Fibroblast of the aortic adventitia (primary cell): ENCODE measurements at regions not wholly inside any gene's neighbourhood (a gene's known extent, or its start where the extent isn't known, plus 50 kb on each side); places are given as distances from the start of the nearest gene placed in this dataset.

Source experiments
- DNase-seq: peaks from one replicate; pipeline ENCODE4 v3.0.0-alpha.2; 2010; ENCODE audit warnings: low read depth
- H3K4me3 ChIP-seq: 2 replicates; pipeline ENCODE4 v1.5.1; 2011; ENCODE audit warnings: low read depth, mild to moderate bottlenecking, control low read depth, low read length, moderate library complexity
- TF ChIP-seq, protein P1 (sequence below): IDR thresholded peaks from 2 replicates; pipeline ENCODE4 v1.5.1; 2011; ENCODE audit warnings: mild to moderate bottlenecking, low read length, control low read depth, inconsistent platforms; ENCODE audit not compliant: insufficient read depth

DNA sequence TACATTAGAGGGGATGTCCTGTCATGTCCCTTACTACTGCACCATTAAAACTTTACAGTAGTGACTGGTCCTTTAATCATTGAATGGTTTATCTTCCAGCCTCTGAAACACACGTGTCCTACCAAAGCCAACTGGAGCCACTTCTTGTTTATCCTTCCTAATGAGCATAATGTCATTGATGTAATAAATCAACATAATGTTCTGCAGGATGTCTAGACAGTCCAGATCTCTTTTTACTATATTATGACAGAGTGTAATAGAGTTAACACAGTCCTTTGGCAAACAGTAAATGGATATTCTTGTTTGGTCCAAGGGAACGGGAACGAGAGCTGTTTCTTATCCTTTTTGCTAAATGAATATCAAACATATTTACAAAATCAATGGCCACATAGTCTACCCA is 88.1 kb upstream of the PTPRD start:
- TF ChIP-seq, protein P1, sequence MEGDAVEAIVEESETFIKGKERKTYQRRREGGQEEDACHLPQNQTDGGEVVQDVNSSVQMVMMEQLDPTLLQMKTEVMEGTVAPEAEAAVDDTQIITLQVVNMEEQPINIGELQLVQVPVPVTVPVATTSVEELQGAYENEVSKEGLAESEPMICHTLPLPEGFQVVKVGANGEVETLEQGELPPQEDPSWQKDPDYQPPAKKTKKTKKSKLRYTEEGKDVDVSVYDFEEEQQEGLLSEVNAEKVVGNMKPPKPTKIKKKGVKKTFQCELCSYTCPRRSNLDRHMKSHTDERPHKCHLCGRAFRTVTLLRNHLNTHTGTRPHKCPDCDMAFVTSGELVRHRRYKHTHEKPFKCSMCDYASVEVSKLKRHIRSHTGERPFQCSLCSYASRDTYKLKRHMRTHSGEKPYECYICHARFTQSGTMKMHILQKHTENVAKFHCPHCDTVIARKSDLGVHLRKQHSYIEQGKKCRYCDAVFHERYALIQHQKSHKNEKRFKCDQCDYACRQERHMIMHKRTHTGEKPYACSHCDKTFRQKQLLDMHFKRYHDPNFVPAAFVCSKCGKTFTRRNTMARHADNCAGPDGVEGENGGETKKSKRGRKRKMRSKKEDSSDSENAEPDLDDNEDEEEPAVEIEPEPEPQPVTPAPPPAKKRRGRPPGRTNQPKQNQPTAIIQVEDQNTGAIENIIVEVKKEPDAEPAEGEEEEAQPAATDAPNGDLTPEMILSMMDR: no peak
- no peak for DNase-seq
- no peak overlapping the region for H3K4me3 ChIP-seq

DNA sequence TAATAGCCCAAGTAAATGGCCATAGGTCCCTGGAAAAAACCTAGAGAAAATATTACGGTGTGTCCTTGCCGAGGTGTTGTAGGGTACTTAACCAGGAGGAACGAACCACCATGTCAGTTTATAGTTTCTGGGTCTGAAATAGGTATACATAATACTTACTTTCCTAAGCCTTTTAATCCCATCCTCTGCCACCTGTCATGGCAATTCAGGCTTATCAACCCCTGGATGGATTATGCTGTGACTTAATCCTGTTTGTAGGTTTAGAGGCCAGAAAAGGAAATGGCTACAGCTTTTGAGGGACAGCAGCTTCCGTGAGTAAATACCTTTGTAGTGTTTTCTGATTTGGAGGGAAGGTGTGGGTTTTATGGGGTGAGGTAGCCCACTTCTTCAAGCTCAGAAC is 89.1 kb upstream of the PTPRD start:
- no peak overlapping the region for H3K4me3 ChIP-seq
- TF ChIP-seq, protein P1: no peak
- no peak for DNase-seq

DNA sequence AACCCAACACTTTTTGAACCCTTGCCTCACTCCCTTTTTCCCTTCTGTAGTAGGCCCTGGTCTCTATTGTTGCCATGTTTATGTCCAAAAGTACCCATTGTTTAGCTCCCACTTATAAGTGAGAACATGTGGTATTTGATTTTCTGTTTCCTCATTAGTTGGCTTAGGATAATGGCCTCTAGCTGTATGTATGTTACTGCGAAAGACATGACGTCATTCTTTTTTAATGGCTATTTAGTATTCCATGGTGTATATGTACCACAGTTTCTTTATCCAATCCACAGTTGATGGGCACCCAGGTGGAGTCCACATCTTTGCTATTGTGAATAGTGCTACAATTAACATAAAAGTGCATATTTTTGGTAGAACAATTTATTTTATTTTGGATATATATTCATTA is 90.3 kb upstream of the PTPRD start:
- TF ChIP-seq, protein P1: no peak
- no peak for DNase-seq
- no peak overlapping the region for H3K4me3 ChIP-seq

DNA sequence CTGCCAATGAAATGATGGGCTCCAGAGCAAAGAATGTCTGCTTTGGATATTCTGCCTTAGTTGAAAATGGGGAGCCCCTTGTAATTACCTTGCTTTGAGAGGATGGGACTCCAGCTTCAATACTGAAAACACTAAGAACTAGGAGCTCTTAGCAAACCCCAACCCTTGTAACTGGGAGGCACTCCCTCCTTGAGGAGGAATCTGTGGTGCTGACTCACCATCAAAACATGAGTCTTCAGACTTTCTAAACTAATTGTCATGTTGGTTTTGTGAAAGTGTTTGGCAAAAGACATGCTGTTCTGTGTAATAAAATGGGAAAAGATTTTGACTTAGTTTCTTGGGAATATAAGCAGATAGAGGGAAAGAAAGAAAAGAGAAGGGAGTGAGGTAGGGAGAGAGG is 91.9 kb upstream of the PTPRD start:
- DNase-seq: no peak
- no peak overlapping the region for H3K4me3 ChIP-seq
- TF ChIP-seq, protein P1: no peak

DNA sequence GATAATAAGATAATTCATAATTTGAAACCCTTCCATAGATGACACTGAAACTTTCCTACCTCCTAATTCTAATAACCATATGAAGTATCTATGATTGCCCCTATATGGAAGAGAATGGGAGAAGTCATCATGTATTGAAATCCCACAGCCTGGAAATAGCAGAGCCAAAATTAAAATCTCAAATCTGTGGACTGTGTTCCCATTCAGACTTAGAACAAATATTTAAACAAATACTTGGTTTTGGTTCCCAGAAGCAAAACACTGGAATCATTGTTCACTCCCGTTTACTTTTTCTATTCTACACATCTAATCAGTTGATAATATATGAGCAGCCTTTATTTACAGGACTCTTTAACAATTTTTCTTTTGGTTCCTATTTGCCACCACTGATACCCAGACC is 92.6 kb upstream of the PTPRD start:
- DNase-seq: no peak
- TF ChIP-seq, protein P1: no peak
- H3K4me3 ChIP-seq: no peak overlapping the region

DNA sequence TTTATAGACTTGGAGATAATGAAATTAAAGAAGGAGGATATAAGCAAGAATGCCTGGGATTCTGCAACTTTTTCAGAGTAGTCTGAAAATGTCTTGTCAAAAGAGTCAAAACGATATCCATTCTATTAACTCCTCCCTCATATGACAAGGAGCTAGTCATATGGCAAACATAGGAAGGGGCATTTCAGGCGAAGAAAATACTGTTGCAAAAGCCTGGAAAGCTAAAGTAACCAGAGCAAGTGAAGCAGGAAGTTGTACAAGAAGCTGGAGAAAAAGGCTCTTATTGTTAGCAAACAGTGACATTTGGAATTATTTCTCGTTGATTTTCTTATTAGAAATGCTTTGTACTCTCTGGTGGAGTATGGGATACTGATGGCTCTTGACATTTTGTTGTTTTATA is 94.0 kb upstream of the PTPRD start:
- no peak for DNase-seq
- TF ChIP-seq, protein P1: no peak

DNA sequence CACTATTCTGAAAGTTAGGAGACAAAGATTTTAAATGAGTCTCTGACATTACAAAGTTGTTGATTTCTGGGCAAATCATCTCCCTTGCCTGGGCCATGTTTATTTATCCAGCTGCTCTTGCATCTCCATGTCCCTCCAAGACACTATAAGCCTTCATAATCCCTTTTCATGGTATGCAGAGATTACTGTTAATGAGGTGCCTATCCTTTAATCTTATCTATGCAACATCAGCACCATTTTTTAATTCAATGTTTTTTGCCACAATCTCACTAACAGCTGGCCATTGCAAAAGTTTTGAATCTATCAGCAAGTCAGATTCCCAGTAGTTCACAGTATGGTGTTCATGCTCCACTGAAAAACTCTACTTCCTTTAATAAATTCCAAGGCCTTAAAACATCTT is 108.5 kb upstream of the PTPRD start:
- TF ChIP-seq, protein P1: no peak
- DNase-seq: no peak
- no peak overlapping the region for H3K4me3 ChIP-seq

More for the DNA sequence above, 94.0 kb upstream of the PTPRD start:
- H3K4me3 ChIP-seq: no peak overlapping the region
